Body of pancreas (tissue), 4 donors: ENCODE measurements at regions not wholly inside any gene's neighbourhood (a gene's known extent, or its start where the extent isn't known, plus 50 kb on each side); places are given as distances from the start of the nearest gene placed in this dataset.

Experiments
- ATAC-seq: fragments of 150-250 bp; one replicate; pipeline ENCODE4 v1.9.1; 2016
- DNase-seq, 4 donors: peaks; one replicate each; pipeline ENCODE4 v3.0.0-alpha.2; 2019
- H3K27ac ChIP-seq, 4 donors: fragments of 200-600 bp; sonication (generic); 1 replicate in 3 of 4; 2 replicates in 1 of 4; pipeline versions ENCODE4 v1.5.1 to v1.6.1; 2016 to 2019; ENCODE audit warnings: mild to moderate bottlenecking in 1 of 4, mixed read lengths in 1 of 4, moderate library complexity in 1 of 4
- H3K27me3 ChIP-seq, 2 donors: fragments of 200-600 bp; sonication (generic); one replicate each; pipeline ENCODE4 v1.6.0; 2016; ENCODE audit warnings: mild to moderate bottlenecking in 1 of 2
- H3K36me3 ChIP-seq, 2 donors: fragments of 200-600 bp; sonication (generic); replicated peaks in 1 of 2; 2 replicates each; pipeline ENCODE4 v1.5.1; 2016; ENCODE audit warnings: low read depth in 2 of 2; ENCODE audit not compliant: insufficient read depth in 1 of 2
- H3K4me1 ChIP-seq: fragments of 200-600 bp; sonication (generic); one replicate; pipeline ENCODE4 v1.6.0; 2016
- H3K4me3 ChIP-seq, 2 donors: fragments of 200-600 bp; sonication (generic); 1 replicate in 1 of 2; 2 replicates in 1 of 2; pipeline ENCODE4 v1.5.1; 2016 to 2019
- H3K9me3 ChIP-seq, 3 donors: fragments of 200-600 bp; sonication (generic); 1 replicate in 2 of 3; 2 replicates in 1 of 3; pipeline ENCODE4 v1.5.1; 2016
- POLR2A ChIP-seq, 3 donors: fragments of 450-650 bp; IDR thresholded peaks; one replicate each; pipeline ENCODE4 v1.6.1; 2016; ENCODE audit warnings: antibody characterized with exemption in 3 of 3, mild to moderate bottlenecking in 2 of 3
- WGBS, 2 donors: methylation state at CpG; one replicate each; pipeline ENCODE4 v1.1.5; 2017; 5-methylcytosine and 5-hydroxymethylcytosine counted together
- intact Hi-C: fragments of 100-400 bp; cut with DNase I; formaldehyde crosslinking; loops from one replicate; pipeline ENCODE4 v1.15.1; 2023
- TF ChIP-seq, protein P1 (sequence below), 7 experiments: fragments of 450-650 bp in 4 of 7; fragments of 200-600 bp in 3 of 7; sonication (generic) in 3 of 7; IDR thresholded peaks; one replicate each; pipeline ENCODE4 v1.5.1; 2016 to 2019; ENCODE audit warnings: antibody characterized with exemption in 7 of 7

DNA sequence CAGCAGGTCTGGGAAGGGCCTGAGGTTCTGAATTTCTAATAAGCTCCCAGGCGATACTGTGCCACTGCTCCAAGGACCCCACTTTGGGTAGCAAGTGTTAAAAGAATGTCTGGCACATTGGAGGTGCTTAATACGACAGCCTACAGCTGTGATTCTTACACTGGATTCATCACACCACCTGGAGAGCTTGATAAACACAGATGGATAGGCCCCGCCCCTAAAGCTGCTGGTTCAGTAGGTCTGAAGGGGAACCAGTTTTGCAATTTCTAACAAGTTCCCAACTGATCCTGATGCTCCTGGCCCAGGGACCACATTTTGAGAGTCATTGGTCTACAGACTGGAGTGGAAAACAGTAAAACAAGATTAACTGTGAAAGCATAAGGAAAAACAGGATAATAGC, 124.8 kb upstream of the ST8SIA2 start:
- no peak for TF ChIP-seq POLR2A (IDR thresholded peaks at IDR 0.05)
- TF ChIP-seq, protein P1, sequence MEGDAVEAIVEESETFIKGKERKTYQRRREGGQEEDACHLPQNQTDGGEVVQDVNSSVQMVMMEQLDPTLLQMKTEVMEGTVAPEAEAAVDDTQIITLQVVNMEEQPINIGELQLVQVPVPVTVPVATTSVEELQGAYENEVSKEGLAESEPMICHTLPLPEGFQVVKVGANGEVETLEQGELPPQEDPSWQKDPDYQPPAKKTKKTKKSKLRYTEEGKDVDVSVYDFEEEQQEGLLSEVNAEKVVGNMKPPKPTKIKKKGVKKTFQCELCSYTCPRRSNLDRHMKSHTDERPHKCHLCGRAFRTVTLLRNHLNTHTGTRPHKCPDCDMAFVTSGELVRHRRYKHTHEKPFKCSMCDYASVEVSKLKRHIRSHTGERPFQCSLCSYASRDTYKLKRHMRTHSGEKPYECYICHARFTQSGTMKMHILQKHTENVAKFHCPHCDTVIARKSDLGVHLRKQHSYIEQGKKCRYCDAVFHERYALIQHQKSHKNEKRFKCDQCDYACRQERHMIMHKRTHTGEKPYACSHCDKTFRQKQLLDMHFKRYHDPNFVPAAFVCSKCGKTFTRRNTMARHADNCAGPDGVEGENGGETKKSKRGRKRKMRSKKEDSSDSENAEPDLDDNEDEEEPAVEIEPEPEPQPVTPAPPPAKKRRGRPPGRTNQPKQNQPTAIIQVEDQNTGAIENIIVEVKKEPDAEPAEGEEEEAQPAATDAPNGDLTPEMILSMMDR (IDR thresholded peaks at IDR 0.05) = no peak
- Histone ChIP-seq H3K4me3 (no peak overlapping the region), H3K27me3 (no peaks in the 10 kb centered on the region), H3K4me1 (no peaks in the 10 kb centered on the region), H3K36me3 (no peaks in the 10 kb centered on the region), H3K9me3 (no peaks in the 10 kb centered on the region), H3K27ac (no peak overlapping the region)
- ATAC-seq = no peak
- 49 to 59% methylated on average over 3 of the region's 3 CpGs for WGBS, 2 donors
- DNase-seq = no peak
- intact Hi-C loops = no loop called here

DNA sequence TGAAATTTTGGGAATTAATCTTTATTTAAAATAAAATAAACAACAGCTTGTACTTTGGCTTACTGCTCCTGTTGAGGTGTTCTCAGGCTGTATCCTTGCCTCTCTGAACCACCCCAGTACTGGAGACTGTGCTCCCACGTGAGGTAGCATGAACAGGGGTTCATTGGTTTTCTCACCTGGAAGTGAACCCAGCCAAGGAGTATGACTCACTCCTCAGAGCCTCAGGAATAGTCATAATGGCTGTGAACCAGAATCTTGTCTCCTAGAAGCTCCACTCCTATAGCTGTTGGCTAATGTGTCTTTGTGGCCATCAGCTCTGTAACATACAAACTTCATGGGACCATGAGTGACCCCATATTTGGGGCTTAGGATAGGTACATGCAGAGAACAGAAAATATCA, 122.5 kb upstream of the ST8SIA2 start:
- intact Hi-C loops = no loop called here

DNA sequence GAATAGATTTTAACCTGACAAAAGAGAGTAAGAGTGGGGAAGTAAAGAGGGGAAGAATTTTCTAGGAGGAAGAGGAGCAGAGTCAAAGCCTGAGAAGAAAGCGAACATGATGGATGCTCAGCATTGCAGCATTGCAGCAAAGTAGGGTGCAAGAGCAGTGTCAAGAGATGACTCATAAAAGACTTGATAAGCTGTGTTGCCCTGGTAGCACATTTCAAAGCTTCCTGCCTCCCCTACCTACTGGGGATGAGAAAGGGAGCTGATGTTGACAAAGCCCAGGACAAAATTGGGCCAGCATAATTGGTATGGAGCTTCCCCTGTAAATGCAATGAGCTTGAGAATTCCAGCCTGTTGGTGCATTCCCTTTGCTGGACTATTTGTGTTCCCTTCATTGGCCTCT, 121.6 kb upstream of the ST8SIA2 start:
- Histone ChIP-seq H3K4me1 (no peaks in the 10 kb centered on the region), H3K27me3 (no peaks in the 10 kb centered on the region), H3K9me3 (no peaks in the 10 kb centered on the region), H3K4me3 (no peak overlapping the region), H3K36me3 (no peaks in the 10 kb centered on the region), H3K27ac (no peak overlapping the region)
- no peak for TF ChIP-seq POLR2A (IDR thresholded peaks at IDR 0.05)
- TF ChIP-seq, protein P1 (IDR thresholded peaks at IDR 0.05) = no peak
- no peak for DNase-seq
- intact Hi-C loops = no loop called here
- ATAC-seq = no peak
- WGBS, 2 donors = 93 to 100% methylated on average over 1 of the region's 1 CpG

More for the DNA sequence above, 122.5 kb upstream of the ST8SIA2 start:
- H3K9me3 ChIP-seq = no peaks in the 10 kb centered on the region
- no peaks in the 10 kb centered on the region for H3K4me1 ChIP-seq
- no peaks in the 10 kb centered on the region for H3K27me3 ChIP-seq
- TF ChIP-seq, protein P1 (IDR thresholded peaks at IDR 0.05) = no peak
- no peak for TF ChIP-seq POLR2A (IDR thresholded peaks at IDR 0.05)
- no peak for DNase-seq
- 60 to 75% methylated on average over 1 of the region's 1 CpG for WGBS, 2 donors
- H3K36me3 ChIP-seq = no peaks in the 10 kb centered on the region
- H3K4me3 ChIP-seq = no peak overlapping the region
- ATAC-seq = no peak
- no peak overlapping the region for H3K27ac ChIP-seq

DNA sequence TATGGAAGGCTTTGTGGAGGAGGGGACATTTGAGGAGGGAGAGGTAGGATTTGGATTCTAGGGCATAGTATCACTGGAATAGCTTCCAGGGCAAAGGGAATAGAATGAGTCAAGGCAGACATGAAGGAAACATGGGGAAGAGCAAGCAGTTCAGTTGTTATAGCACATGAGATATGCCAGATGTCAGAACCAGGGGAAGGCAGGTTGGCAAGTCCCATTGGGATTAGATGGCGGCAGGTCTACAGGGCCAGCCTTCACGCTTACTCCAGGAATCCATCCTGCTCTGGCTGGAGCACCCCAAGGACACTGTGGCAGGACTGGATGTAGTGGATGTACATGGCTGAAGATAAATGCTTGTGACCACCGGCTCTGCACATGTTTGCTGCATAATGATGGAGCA, 120.4 kb upstream of the ST8SIA2 start:
- Histone ChIP-seq H3K27me3 (no peaks in the 10 kb centered on the region), H3K4me3 (no peak overlapping the region), H3K36me3 (no peaks in the 10 kb centered on the region), H3K27ac (no peak overlapping the region), H3K4me1 (no peaks in the 10 kb centered on the region), H3K9me3 (no peaks in the 10 kb centered on the region)
- TF ChIP-seq, protein P1 (IDR thresholded peaks at IDR 0.05) = no peak
- TF ChIP-seq POLR2A (IDR thresholded peaks at IDR 0.05) = no peak
- DNase-seq (no peak), ATAC-seq (no peak)
- 69 to 83% methylated on average over 3 of the region's 3 CpGs for WGBS, 2 donors
- intact Hi-C loops = no loop called here

DNA sequence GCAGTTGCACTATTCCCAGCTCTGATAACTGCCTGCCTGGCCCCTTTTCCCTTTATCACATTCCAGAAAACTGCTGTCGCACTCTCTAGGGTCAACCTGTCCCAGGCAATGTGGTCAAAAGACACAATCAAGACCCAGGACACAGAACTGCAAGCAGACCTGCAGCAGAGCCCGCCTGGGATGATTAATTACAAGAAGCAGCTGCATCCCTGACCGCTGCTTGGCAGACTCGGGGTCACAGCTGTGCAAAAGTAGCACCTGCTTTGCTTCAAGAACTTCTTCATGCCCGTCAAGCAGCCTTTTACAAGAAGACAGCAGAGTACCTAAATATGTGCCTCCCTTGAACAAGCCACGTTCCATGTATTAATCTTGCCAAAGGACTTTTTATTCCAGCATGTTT, 120.0 kb upstream of the ST8SIA2 start:
- intact Hi-C loops = no loop called here

More for the DNA sequence above, 120.0 kb upstream of the ST8SIA2 start:
- Histone ChIP-seq H3K9me3 (no peaks in the 10 kb centered on the region), H3K27ac (no peak overlapping the region), H3K4me3 (no peak overlapping the region), H3K27me3 (no peaks in the 10 kb centered on the region), H3K4me1 (no peaks in the 10 kb centered on the region), H3K36me3 (no peaks in the 10 kb centered on the region)
- TF ChIP-seq POLR2A (IDR thresholded peaks at IDR 0.05) = no peak
- TF ChIP-seq, protein P1 (IDR thresholded peaks at IDR 0.05) = no peak
- 53 to 55% methylated on average over 5 to 6 of the region's 6 CpGs for WGBS, 2 donors
- DNase-seq (no peak), ATAC-seq (no peak)
